Keratinocyte (primary cell): ENCODE measurements at regions not wholly inside any gene's neighbourhood (a gene's known extent, or its start where the extent isn't known, plus 50 kb on each side); places are given as distances from the start of the nearest gene placed in this dataset.
"Not testable (repeated sequence)": the region's sequence is repeated elsewhere in the genome, so short reads cannot be mapped to it uniquely, and the experiment has no call there.

Experiments used
- DNase-seq: peaks from one replicate; pipeline ENCODE4 v3.0.0-alpha.2; 2011; ENCODE audit warnings: low read depth, missing footprints, low spot score
- FAIRE-seq: peaks from 2 replicates; lab custom pipeline; 2011; peaks lifted over from hg19 to GRCh38; lab: Jason Lieb, UNC
- H2AFZ ChIP-seq: 2 replicates; pipeline ENCODE4 v1.6.0; 2012; ENCODE audit warnings: low read length, control low read depth, inconsistent platforms; ENCODE audit not compliant: control insufficient read depth
- H3K27ac ChIP-seq: 2 replicates; pipeline ENCODE4 v1.5.1; 2011; ENCODE audit warnings: low read length; ENCODE audit not compliant: control insufficient read depth, insufficient read depth
- H3K27me3 ChIP-seq: 3 replicates; pipeline ENCODE4 v1.6.0; 2011; ENCODE audit warnings: low read length; ENCODE audit not compliant: control insufficient read depth, insufficient read depth; ENCODE audit errors: extremely low read depth
- H3K36me3 ChIP-seq, 2 experiments: 2 replicates in 1 of 2; 3 replicates in 1 of 2; pipeline ENCODE4 v1.5.1; 2011; ENCODE audit warnings: low read length in 2 of 2, mild to moderate bottlenecking in 1 of 2; ENCODE audit not compliant: control insufficient read depth in 2 of 2, insufficient read depth in 2 of 2; ENCODE audit errors: extremely low read depth in 1 of 2
- H3K4me1 ChIP-seq: 3 replicates; pipeline ENCODE4 v1.5.1; 2011; ENCODE audit warnings: low read length; ENCODE audit not compliant: control insufficient read depth, insufficient read depth; ENCODE audit errors: extremely low read depth
- H3K4me2 ChIP-seq: 3 replicates; pipeline ENCODE4 v1.6.0; 2011; ENCODE audit warnings: low read depth, low read length; ENCODE audit not compliant: control insufficient read depth, insufficient read depth; ENCODE audit errors: extremely low read depth
- H3K4me3 ChIP-seq, 3 experiments: fragments of 200-600 bp in 1 of 3; sonication (generic) in 1 of 3; 2 replicates in 2 of 3; 3 replicates in 1 of 3; pipeline ENCODE4 v1.5.1; 2011 to 2016; ENCODE audit warnings: low read length in 3 of 3, mild to moderate bottlenecking in 3 of 3, control low read depth in 2 of 3, inconsistent platforms in 1 of 3, low read depth in 1 of 3, mixed read lengths in 1 of 3, mixed run types in 1 of 3, moderate library complexity in 1 of 3; ENCODE audit not compliant: control insufficient read depth in 2 of 3, insufficient read depth in 2 of 3; ENCODE audit errors: extremely low read depth in 1 of 3
- H3K79me2 ChIP-seq: 2 replicates; pipeline ENCODE4 v1.6.0; 2012; ENCODE audit warnings: low read length; ENCODE audit not compliant: control insufficient read depth, insufficient read depth
- H3K9ac ChIP-seq: 3 replicates; pipeline ENCODE4 v1.6.0; 2011; ENCODE audit warnings: low read length; ENCODE audit not compliant: control insufficient read depth, insufficient read depth; ENCODE audit errors: extremely low read depth
- H3K9me1 ChIP-seq: 3 replicates; pipeline ENCODE4 v1.6.0; 2011; ENCODE audit warnings: low read length; ENCODE audit not compliant: control insufficient read depth, insufficient read depth; ENCODE audit errors: extremely low read depth
- H3K9me3 ChIP-seq: 2 replicates; pipeline ENCODE4 v1.5.1; 2012; ENCODE audit warnings: low read depth, low read length; ENCODE audit not compliant: control insufficient read depth
- H4K20me1 ChIP-seq: 3 replicates; pipeline ENCODE4 v1.6.0; 2011; ENCODE audit warnings: low read length; ENCODE audit not compliant: control insufficient read depth, insufficient read depth; ENCODE audit errors: extremely low read depth
- CTCF ChIP-seq, 3 experiments: IDR thresholded peaks in 1 of 3; conservative IDR thresholded peaks in 1 of 3; optimal IDR thresholded peaks in 1 of 3; 2 replicates in 2 of 3; 3 replicates in 1 of 3; pipeline versions ENCODE3 to v1.5.1; 2011; ENCODE audit warnings: low read length in 3 of 3, mild to moderate bottlenecking in 3 of 3, moderate library complexity in 2 of 3, control low read depth in 1 of 3, inconsistent platforms in 1 of 3; ENCODE audit not compliant: insufficient read depth in 2 of 3; ENCODE audit errors: extremely low read depth in 1 of 3
- EZH2 ChIP-seq: IDR thresholded peaks from one replicate; pipeline ENCODE4 v1.6.1; 2012; ENCODE audit warnings: inconsistent platforms, mild to moderate bottlenecking, low read length, moderate library complexity
- dilution Hi-C: fragments of 300-500 bp; cut with MboI; formaldehyde crosslinking; loops from one replicate; pipeline ENCODE4 v1.7.0; 2020; ENCODE audit warnings: low sequenced_read_pairs; ENCODE audit not compliant: extremely low pct_ligation_motif_present

DNA sequence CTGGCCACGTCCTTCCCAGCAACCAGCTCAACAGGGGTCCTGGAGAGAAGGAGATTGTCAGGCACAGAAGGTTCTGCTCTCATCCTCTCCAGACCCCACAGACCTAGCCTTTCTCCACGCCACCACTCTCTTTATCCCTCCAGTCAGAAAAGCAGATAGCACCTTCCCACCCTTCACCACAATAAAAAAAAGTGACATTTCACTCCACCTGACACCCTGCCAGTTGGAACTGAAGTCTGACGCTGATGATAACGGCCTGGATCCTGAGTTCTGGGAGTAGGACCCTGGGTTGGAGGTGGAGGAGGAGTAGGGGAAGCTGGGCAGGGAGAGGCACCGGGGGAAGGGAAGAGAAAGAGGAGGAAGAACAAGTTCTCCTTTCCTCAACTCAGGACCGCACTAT is 127.5 kb upstream of the ANO1 start:
- dilution Hi-C loops, result no loop called here
- Histone ChIP-seq H4K20me1 (no peaks in the 10 kb centered on the region), H3K27me3 (peaks cover 8% of the 10 kb centered on the region), H3K79me2 (no peaks in the 10 kb centered on the region), H3K4me1 (peaks cover 26% of the 10 kb centered on the region), H3K9me3 (no peaks in the 10 kb centered on the region), H3K9ac (no peak overlapping the region), H3K36me3 (no peaks in the 10 kb centered on the region), H3K4me2 (no peak overlapping the region), H2AFZ (no peak overlapping the region), H3K4me3 (no peak overlapping the region), H3K27ac (no peak overlapping the region), H3K9me1 (no peaks in the 10 kb centered on the region)
- no peak for TF ChIP-seq EZH2
- TF ChIP-seq CTCF (optimal IDR thresholded peaks at IDR 0.05 in 1 of 3, IDR thresholded peaks at IDR 0.05 in 1 of 3, conservative IDR thresholded peaks at IDR 0.05 in 1 of 3; ENCODE audit: extremely low read depth in 1 of 3, insufficient read depth in 2 of 3, low read length in 3 of 3), result no peak
- FAIRE-seq (no peak), DNase-seq (no peak)

- H3K36me3 ChIP-seq, result no peaks in the 10 kb centered on the region
- TF ChIP-seq EZH2 (no peak), CTCF (optimal IDR thresholded peaks at IDR 0.05 in 1 of 3, IDR thresholded peaks at IDR 0.05 in 1 of 3, conservative IDR thresholded peaks at IDR 0.05 in 1 of 3; ENCODE audit: extremely low read depth in 1 of 3, insufficient read depth in 2 of 3, low read length in 3 of 3) (no peak)
- H3K4me2 ChIP-seq, result no peak overlapping the region
- no peaks in the 10 kb centered on the region for H3K9me3 ChIP-seq
- no peaks in the 10 kb centered on the region for H3K79me2 ChIP-seq
- H3K9me1 ChIP-seq, result no peaks in the 10 kb centered on the region
- H3K9ac ChIP-seq, result no peak overlapping the region
- H3K27ac ChIP-seq, result no peak overlapping the region
- peaks cover 29% of the 10 kb centered on the region for H3K4me1 ChIP-seq
- FAIRE-seq (no peak), DNase-seq (no peak)
- no peak overlapping the region for H2AFZ ChIP-seq
- no peaks in the 10 kb centered on the region for H4K20me1 ChIP-seq
- dilution Hi-C loops, result no loop called here
- H3K4me3 ChIP-seq, result no peak overlapping the region
- peaks cover 8% of the 10 kb centered on the region for H3K27me3 ChIP-seq
Measured at GRCh38 chr11:69951821-69952220, 126.3 kb upstream of the ANO1 start.

GRCh38 chr11:69952229-69952975 is 125.7 kb upstream of the ANO1 start:
- FAIRE-seq, H3K9me1 ChIP-seq, H3K36me3 ChIP-seq, H3K27me3 ChIP-seq, H3K4me2 ChIP-seq, H2AFZ ChIP-seq, DNase-seq, H4K20me1 ChIP-seq, dilution Hi-C loops, H3K27ac ChIP-seq, H3K4me3 ChIP-seq, H3K9me3 ChIP-seq, H3K79me2 ChIP-seq, H3K9ac ChIP-seq: not testable (repeated sequence)
- peaks cover 29% of the 10 kb centered on the region for H3K4me1 ChIP-seq
